ENCODE measurements at regions not wholly inside any gene's neighbourhood (a gene's known extent, or its start where the extent isn't known, plus 50 kb on each side); places are given as distances from the start of the nearest gene placed in this dataset.
"Not testable (repeated sequence)": the region's sequence is repeated elsewhere in the genome, so short reads cannot be mapped to it uniquely, and the experiment has no call there.

DNA sequence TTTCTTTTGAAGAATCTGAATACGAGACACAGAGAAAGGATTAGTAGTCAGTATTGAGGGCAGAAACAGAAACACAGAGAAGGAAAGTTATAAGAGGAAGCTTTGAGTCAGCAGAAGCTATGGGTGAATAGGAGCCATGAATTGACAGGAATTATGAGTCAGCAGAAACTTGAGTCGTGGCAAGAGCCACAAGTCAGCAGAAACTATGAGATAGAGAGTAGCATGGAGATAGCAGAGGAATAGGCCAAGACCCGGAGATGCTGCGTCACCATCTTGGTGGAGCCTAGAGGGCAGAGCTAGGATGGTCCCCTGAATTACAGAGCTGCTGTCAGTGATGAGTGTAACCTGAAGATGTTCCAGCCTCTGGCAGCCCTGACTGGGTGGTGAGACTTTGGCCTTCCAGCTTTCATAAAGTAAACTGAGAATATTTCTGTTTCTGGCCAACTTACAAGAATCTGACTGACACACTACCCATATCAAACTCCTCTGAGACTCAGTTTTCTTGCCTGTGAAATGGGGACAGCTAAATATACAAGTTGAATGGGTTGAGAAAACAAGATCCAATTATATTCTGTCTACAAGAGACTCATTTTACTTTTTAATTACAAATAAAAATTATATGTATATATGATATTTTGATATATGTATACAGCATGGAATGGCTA, 211.8 kb downstream of the NPIPA7 start:
- H3K4me1 Mint-ChIP-seq; ATAC-seq; H3K36me3 Mint-ChIP-seq; CTCF ChIA-PET; H3K9me3 Mint-ChIP-seq; H3K4me3 Mint-ChIP-seq; H3K27me3 Mint-ChIP-seq (ENCODE audit: low read depth); H3K27ac Mint-ChIP-seq; DNase-seq (ENCODE audit: low spot score); POLR2A ChIA-PET: not testable (repeated sequence)

GRCh38 chr16:16593156-16593863, 214.4 kb downstream of the NPIPA7 start:
- H3K4me1 Mint-ChIP-seq; H3K9me3 Mint-ChIP-seq; CTCF ChIA-PET; H3K27me3 Mint-ChIP-seq (ENCODE audit: low read depth); H3K36me3 Mint-ChIP-seq; POLR2A ChIA-PET; H3K27ac Mint-ChIP-seq: not testable (repeated sequence)
- H3K4me3 Mint-ChIP-seq: peak overlapping the region; percentile 76
- ATAC-seq (peak; percentile 95), DNase-seq (ENCODE audit: low spot score) (peak; percentile 72)
- TF ChIP-seq, protein P1, sequence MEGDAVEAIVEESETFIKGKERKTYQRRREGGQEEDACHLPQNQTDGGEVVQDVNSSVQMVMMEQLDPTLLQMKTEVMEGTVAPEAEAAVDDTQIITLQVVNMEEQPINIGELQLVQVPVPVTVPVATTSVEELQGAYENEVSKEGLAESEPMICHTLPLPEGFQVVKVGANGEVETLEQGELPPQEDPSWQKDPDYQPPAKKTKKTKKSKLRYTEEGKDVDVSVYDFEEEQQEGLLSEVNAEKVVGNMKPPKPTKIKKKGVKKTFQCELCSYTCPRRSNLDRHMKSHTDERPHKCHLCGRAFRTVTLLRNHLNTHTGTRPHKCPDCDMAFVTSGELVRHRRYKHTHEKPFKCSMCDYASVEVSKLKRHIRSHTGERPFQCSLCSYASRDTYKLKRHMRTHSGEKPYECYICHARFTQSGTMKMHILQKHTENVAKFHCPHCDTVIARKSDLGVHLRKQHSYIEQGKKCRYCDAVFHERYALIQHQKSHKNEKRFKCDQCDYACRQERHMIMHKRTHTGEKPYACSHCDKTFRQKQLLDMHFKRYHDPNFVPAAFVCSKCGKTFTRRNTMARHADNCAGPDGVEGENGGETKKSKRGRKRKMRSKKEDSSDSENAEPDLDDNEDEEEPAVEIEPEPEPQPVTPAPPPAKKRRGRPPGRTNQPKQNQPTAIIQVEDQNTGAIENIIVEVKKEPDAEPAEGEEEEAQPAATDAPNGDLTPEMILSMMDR (IDR thresholded peaks at IDR 0.05): peak; percentile 69

DNA sequence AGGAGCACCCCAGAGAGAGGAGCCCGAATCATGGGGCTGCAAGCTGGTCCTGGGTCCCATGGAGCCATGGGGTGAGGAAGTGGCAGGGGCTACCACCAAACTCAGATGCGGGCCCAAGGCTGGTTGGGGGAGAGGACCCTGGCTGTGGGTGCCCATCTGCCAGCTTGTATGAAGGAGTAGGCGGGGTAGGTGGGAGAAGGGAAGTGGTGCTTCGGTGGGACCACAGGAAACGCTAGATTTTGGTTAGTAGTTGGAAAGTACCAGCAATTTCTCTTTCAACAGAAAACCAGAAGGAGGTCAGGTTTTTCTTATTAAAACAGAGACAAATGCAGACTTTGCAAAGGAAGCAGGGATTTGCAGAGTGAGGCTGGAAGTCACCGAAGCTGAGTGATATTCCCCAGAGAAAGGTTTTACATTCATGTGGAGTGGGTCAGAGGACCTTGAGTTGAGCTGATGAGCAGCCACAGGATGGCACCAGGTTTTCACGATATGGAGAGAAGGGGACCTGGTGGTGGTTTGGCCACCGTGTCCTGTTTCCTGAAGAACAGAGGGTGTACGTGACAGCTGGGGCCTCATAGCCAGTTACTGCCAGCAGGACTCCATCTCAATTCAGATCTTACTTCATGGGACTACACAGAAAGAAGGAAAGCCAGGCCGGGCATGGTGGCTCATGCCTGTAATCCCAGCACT, 216.2 kb downstream of the NPIPA7 start:
- POLR2A ChIA-PET; H3K9me3 Mint-ChIP-seq; H3K36me3 Mint-ChIP-seq; H3K4me1 Mint-ChIP-seq; ATAC-seq; DNase-seq (ENCODE audit: low spot score); H3K27ac Mint-ChIP-seq; H3K27me3 Mint-ChIP-seq (ENCODE audit: low read depth); H3K4me3 Mint-ChIP-seq; CTCF ChIA-PET: not testable (repeated sequence)

- not testable (repeated sequence) for ATAC-seq; H3K27me3 Mint-ChIP-seq (ENCODE audit: low read depth)
Measured at GRCh38 chr16:16601239-16601638, 222.3 kb downstream of the NPIPA7 start.

DNA sequence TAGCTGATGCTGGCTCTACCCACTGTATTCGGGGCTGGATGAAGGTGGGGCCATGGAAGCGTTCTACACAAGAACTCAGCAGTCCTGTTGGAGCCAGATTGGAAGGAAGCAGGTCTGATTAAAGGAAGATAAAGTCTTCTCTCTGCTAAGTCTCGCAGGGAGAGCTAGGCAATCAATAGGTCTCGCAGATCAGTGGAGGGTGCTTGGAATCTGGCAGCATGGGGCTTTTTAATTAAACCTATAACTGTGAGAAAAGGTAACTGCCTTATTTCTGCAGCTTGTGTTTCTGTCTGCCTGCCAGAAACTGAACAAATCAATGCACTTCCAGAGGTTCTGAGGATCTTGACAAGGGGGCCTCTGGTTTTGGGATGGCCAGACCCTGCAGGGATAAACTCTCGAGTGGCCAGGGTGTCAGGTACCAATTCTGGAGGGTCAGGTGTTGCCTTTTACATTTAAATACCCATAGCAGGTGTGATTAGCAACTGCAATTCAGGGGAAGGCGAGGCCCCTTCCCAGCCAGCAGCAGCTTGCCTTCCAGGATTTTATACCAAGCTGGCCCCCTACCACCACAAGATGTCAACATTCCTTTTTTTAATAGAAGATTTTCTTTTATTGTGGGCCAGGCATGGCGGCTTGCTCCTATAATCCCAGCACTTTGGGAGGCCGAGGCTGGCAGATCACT, 228.6 kb downstream of the NPIPA7 start:
- H3K36me3 Mint-ChIP-seq; DNase-seq (ENCODE audit: low spot score); H3K9me3 Mint-ChIP-seq; POLR2A ChIA-PET; H3K4me3 Mint-ChIP-seq; H3K27me3 Mint-ChIP-seq (ENCODE audit: low read depth); H3K4me1 Mint-ChIP-seq; CTCF ChIA-PET; H3K27ac Mint-ChIP-seq: not testable (repeated sequence)
- ATAC-seq: peak; percentile 55

More at GRCh38 chr16:16601239-16601638, 222.3 kb downstream of the NPIPA7 start:
- H3K4me1 Mint-ChIP-seq; H3K36me3 Mint-ChIP-seq; DNase-seq (ENCODE audit: low spot score); H3K27ac Mint-ChIP-seq; H3K9me3 Mint-ChIP-seq; CTCF ChIA-PET; H3K4me3 Mint-ChIP-seq; POLR2A ChIA-PET: not testable (repeated sequence)

DNA sequence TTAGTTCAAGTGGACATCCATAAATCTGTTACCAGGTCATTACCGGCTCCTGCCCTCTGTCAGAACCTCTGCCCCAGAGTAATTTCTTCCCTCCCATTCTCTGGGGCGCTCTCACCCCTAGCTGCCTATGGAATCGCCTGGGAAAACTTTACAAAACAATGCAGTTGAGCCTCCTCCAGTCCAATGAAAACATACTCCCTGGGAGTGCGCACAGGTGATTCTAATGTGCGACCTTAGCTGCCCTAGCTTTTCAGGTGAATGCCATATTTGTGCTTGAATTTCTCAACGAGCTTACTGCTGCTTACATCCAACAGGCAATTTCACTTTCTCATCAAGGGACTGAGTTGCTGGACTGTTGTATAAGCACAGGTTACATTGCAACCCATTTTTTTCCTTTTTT, 230.7 kb downstream of the NPIPA7 start:
- H3K4me1 Mint-ChIP-seq; ATAC-seq; H3K27me3 Mint-ChIP-seq (ENCODE audit: low read depth); H3K4me3 Mint-ChIP-seq; H3K36me3 Mint-ChIP-seq; H3K9me3 Mint-ChIP-seq; H3K27ac Mint-ChIP-seq; CTCF ChIA-PET; DNase-seq (ENCODE audit: low spot score): not testable (repeated sequence)
- POLR2A ChIA-PET: interaction anchor here (0.7 kb wide), 1 partner anchor 870 kb away, joined by 4 read pairs; no protein-coding TSS in a partner anchor

- H3K9me3 Mint-ChIP-seq; DNase-seq (ENCODE audit: low spot score); H3K36me3 Mint-ChIP-seq; H3K4me3 Mint-ChIP-seq; CTCF ChIA-PET; H3K27ac Mint-ChIP-seq; ATAC-seq; H3K4me1 Mint-ChIP-seq; H3K27me3 Mint-ChIP-seq (ENCODE audit: low read depth); POLR2A ChIA-PET: not testable (repeated sequence)
Measured at GRCh38 chr16:16610389-16610967, 231.5 kb downstream of the NPIPA7 start.

GRCh38 chr16:16613212-16613611, 234.3 kb downstream of the NPIPA7 start:
- not testable (repeated sequence) for ATAC-seq

GRCh38 chr16:16614484-16614883, 235.5 kb downstream of the NPIPA7 start:
- ATAC-seq; H3K4me1 Mint-ChIP-seq; H3K27me3 Mint-ChIP-seq (ENCODE audit: low read depth); H3K27ac Mint-ChIP-seq; CTCF ChIA-PET; POLR2A ChIA-PET; H3K9me3 Mint-ChIP-seq; H3K4me3 Mint-ChIP-seq; DNase-seq (ENCODE audit: low spot score); H3K36me3 Mint-ChIP-seq: not testable (repeated sequence)

More at GRCh38 chr16:16613212-16613611, 234.3 kb downstream of the NPIPA7 start:
- DNase-seq (ENCODE audit: low spot score); H3K4me3 Mint-ChIP-seq; H3K9me3 Mint-ChIP-seq; H3K4me1 Mint-ChIP-seq; H3K36me3 Mint-ChIP-seq; CTCF ChIA-PET; H3K27ac Mint-ChIP-seq; POLR2A ChIA-PET; H3K27me3 Mint-ChIP-seq (ENCODE audit: low read depth): not testable (repeated sequence)

GRCh38 chr16:16618963-16619465, 240.1 kb downstream of the NPIPA7 start:
- H3K9me3 Mint-ChIP-seq: not testable (repeated sequence)

GRCh38 chr16:16624367-16624766, 245.4 kb downstream of the NPIPA7 start:
- H3K27ac Mint-ChIP-seq; CTCF ChIA-PET; DNase-seq (ENCODE audit: low spot score); H3K27me3 Mint-ChIP-seq (ENCODE audit: low read depth); POLR2A ChIA-PET; H3K4me1 Mint-ChIP-seq; ATAC-seq; H3K4me3 Mint-ChIP-seq; H3K9me3 Mint-ChIP-seq; H3K36me3 Mint-ChIP-seq: not testable (repeated sequence)

More at GRCh38 chr16:16618963-16619465, 240.1 kb downstream of the NPIPA7 start:
- CTCF ChIA-PET; H3K4me1 Mint-ChIP-seq; ATAC-seq; POLR2A ChIA-PET; H3K27me3 Mint-ChIP-seq (ENCODE audit: low read depth); H3K27ac Mint-ChIP-seq; H3K36me3 Mint-ChIP-seq; DNase-seq (ENCODE audit: low spot score); H3K4me3 Mint-ChIP-seq: not testable (repeated sequence)

All from WTC11 (cell line).